NB4 (cell line): ENCODE measurements at regions not wholly inside any gene's neighbourhood (a gene's known extent, or its start where the extent isn't known, plus 50 kb on each side); places are given as distances from the start of the nearest gene placed in this dataset.

Experiments
- CTCF ChIP-seq: IDR thresholded peaks from one replicate; pipeline ENCODE4 v1.5.1; 2012; ENCODE audit warnings: low read depth, low read length
- MAX ChIP-seq: IDR thresholded peaks from 2 replicates; pipeline ENCODE4 v1.6.1; 2011; ENCODE audit warnings: low read depth, low read length

- TF ChIP-seq CTCF = no peak
- TF ChIP-seq MAX = no peak
These were observed 135.6 kb downstream of the TMEM168 start for GRCh38 chr7:112654322-112655216.
